Stimulated activated effector memory CD8-positive, alpha-beta T cell treated with anti-CD3 and anti-CD28 coated beads, Interleukin-12 subunit alpha, Interleukin-12 subunit beta, amount 100 ng/mL, for 72 hours (primary cell): ENCODE measurements at regions not wholly inside any gene's neighbourhood (a gene's known extent, or its start where the extent isn't known, plus 50 kb on each side); places are given as distances from the start of the nearest gene placed in this dataset.

Experiments
- ATAC-seq: fragments of 150-1000 bp; cut with Tn5 transposase; 2 replicates; pipeline ENCODE4 v1.10.0; 2021
- DNase-seq, 2 donors: peaks; one replicate each; pipeline ENCODE4 v3.0.0; 2021 to 2022; ENCODE audit warnings: low spot score in 2 of 2
- H3K27ac Mint-ChIP-seq: one replicate; pipeline ENCODE4 v1.8.0; 2022; ENCODE audit warnings: mild to moderate bottlenecking, mixed read lengths
- H3K36me3 Mint-ChIP-seq: one replicate; pipeline ENCODE4 v1.8.0; 2022; ENCODE audit warnings: mild to moderate bottlenecking, mixed read lengths
- H3K4me1 Mint-ChIP-seq: one replicate; pipeline ENCODE4 v1.8.0; 2022; ENCODE audit warnings: mixed read lengths
- H3K4me3 Mint-ChIP-seq: one replicate; pipeline ENCODE4 v1.8.0; 2022; ENCODE audit warnings: mild to moderate bottlenecking, mixed read lengths
- H3K9me3 Mint-ChIP-seq: one replicate; pipeline ENCODE4 v1.8.0; 2022; ENCODE audit warnings: mixed read lengths

DNA sequence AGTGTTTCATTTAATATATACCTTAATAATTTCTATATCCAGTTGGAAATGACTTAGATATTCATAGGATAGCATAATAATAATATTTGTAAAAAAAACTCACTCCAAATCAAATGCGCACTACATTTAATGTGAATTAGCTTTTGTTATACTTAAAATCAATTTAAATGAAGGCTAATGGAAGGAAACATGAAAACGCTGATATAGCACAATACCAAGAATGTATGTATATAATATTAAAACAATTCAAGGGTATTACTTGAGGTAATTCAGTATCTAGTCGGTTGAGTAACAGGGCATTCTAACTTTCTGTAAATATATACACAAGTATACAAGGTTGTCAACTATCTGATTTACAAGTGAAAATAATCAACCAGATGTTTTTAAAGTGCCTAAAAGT, 307.1 kb upstream of the TEX13C start:
- DNase-seq (no peak), ATAC-seq (no peak)
- H3K27ac Mint-ChIP-seq = no peak overlapping the region
- H3K4me3 Mint-ChIP-seq = no peak overlapping the region
- H3K9me3 Mint-ChIP-seq = no peaks in the 10 kb centered on the region
- H3K36me3 Mint-ChIP-seq = no peaks in the 10 kb centered on the region
- no peaks in the 10 kb centered on the region for H3K4me1 Mint-ChIP-seq

DNA sequence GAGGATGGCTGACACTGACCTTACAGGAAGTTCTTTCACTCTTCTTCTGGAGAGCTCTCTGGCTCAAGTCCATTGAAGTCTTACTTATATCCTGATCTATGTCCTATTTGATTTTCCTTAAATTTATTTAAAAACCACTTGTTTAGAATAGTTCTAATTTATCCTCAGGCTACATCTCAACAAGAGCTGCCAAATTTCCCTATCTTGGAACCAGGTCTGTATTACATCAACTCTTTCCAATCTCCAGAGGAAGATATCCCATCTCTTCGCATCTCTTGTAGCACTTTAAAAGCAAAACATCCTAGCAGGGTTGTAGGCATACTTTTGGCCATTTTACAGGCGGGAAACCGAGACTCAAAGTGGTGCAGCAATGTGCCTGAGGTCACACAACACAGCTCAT, 290.5 kb upstream of the TEX13C start:
- Mint-ChIP-seq H3K27ac (no peak overlapping the region), H3K9me3 (no peaks in the 10 kb centered on the region), H3K36me3 (no peaks in the 10 kb centered on the region), H3K4me1 (no peaks in the 10 kb centered on the region), H3K4me3 (no peak overlapping the region)
- DNase-seq (no peak), ATAC-seq (no peak)
